HG02798 (cell line): ENCODE measurements at regions not wholly inside any gene's neighbourhood (a gene's known extent, or its start where the extent isn't known, plus 50 kb on each side); places are given as distances from the start of the nearest gene placed in this dataset.

ENCODE experiments used
- ATAC-seq: cut with Tn5 transposase; IDR thresholded peaks from one replicate; pipeline ENCODE4 v1.9.1; 2021; ENCODE audit warnings: mild to moderate bottlenecking; ENCODE audit not compliant: unreplicated experiment, poor library complexity

DNA sequence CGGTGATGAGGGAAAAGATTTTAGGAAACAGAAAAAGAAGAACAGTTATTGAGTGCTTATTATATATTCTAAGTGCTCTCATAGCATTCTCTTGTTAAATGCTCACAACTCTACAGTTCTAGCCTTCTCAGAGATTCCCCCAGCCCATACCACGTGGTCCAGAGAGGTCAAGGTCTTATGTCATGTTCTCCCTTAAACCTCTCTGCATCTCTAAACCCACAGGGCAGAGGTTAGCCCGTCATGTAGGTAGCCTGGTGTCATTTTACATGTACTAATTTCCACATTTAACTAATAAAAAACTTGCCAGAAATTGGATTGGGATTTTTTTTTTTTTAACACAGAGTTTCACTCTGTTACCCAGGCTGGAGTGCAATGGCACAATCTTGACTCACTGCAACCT, 178.0 kb downstream of the CEMIP2 start:
- no peak for ATAC-seq

GRCh38 chr9:71589612-71590011, 178.7 kb downstream of the CEMIP2 start:
- no peak for ATAC-seq

DNA sequence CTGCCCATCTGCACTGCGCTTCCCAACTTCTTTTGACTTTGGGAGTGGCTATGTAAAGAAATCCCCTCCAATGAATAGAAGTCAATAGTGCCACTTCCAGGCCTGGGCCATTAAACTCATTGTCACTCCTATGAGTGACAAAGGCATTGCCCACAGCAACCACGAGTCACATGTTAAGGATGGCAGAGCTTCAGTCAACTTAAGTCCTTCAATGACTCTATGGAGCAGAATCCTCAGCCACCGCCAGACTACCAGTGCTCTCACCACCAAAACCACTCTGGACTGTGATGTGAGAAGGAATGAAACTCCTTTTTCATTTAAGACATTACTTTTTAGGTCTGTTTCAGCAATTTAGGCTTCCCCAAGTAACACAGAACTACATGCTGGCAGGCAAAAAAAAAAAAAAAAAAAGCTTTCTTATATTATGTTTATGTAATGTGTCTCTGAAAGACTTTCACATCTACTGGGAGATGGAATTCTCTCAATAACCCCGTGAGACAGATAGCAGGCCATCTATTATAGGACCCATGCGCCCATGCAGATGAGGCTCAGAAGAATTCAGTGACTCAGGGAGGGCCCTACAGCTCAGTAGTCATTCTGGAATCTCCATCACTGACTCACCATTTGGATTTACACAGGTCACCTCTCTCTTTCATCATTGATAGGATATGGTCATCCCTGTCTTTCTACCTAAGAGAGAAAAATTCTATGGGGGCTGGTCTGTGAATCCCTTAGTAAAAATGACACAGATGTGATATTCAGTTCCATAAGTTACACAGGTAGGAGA, 180.5 kb downstream of the CEMIP2 start:
- no peak for ATAC-seq

DNA sequence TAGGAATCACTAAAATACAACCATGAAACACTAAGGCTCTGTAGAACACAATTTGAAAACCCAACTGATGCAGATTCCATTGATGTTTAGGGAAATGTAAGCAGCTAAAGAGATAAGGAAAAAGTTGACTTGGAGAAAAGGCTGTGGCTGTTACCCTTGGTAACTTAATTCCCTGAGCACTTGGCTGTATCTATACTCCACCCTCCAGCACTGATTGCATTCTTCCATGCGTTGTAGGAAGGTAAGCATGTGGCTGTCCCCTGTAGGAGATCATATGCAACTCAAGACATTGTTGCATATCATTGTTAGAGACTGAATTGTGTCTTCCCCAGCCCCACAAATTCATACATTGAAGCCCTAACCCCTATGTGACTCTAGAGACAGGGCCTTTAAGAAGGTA, 184.5 kb downstream of the CEMIP2 start:
- ATAC-seq, result no peak

DNA sequence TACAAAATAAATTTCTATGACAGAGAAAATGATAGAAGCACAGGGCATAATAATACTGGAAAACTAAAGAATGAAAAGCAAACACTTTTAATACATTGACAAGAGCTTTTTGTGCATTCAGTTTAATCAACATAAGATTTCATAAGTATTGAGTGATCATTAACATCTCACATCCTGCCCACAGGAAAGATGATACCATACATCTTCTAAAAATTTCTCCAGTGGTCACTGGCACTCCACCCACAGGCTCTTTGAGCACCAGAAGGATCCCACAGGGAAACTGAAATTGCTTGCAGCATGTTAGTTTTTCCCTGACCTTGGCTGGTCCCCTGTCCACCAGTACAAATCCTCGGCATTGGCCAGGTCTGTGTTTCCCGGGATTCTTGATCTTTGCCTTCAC, 186.0 kb downstream of the CEMIP2 start:
- no peak for ATAC-seq

DNA sequence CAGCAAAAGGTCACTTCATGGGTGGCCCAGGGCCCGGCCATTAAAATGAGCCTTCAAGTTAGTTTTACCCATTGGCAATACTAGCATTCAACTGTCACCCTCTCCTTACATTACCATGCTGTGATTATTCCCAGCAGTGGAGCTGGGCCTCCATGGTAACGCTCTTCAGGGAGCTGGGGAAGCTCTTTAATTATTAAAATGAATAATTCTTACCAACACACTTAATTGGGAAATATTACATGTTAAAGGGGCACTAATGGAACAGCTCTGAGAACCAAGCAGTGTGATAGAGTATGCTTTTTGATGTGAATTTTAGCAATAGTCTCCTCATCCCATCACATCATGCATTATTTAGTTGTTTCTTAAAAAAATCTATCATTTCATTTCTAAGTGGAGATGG, 187.2 kb downstream of the CEMIP2 start:
- ATAC-seq, result no peak

GRCh38 chr9:71571186-71571585, 197.1 kb downstream of the CEMIP2 start:
- no peak for ATAC-seq

DNA sequence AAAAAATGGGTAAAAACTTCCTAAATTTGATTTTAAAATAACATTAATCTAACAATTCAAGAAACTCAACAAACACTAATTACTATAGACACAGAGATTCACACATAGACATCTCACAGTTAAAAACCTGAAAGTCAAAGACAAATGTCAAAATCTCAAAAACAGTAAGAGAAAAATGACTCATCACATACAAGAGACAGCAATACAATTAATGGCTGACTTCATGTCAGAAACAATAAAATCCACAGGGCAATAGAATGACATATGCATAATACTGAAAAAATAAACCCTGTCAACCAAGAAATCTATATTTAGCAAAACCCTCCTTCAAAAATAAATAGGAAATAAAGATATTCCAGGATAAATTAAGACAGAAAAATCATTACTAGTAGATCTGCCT, 200.4 kb downstream of the CEMIP2 start:
- ATAC-seq, result no peak

DNA sequence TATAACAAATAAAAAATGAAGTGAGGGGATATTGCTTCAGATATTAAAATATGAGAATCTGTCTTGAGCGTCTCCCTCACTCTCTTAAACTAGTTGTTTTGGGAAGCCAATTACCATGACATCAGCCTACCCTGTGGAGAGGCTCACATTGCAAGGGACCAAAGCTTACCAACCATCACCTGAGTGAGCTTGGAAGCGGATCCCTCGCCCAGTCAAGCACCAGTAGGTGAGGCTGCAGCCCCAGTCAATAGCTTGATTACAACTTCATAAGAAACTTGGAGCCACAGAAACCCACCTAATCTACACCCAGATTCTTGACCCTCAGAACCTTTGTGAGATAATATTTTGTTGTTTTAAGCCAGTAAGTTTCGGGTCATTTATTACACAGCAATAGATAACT, 206.2 kb downstream of the CEMIP2 start:
- no peak for ATAC-seq

DNA sequence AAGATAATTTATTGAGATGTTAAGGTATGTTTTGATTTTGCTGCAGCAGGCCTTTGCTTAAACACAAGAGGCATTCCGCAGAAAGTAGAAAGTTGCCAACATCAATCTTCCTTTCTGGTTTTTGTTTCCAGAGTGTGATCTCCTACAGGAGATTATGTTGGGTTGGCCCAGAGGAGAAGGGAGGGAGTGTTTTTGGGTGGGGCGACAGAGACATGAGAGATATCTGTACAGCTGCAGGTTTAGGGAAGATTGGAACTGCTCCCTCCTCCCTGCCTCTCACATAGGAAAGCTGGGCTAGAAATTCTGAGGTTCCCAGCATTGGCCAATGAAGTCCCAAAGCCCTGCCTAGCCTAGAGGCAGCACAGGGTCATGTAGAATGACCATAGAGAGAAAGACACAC, 211.0 kb downstream of the CEMIP2 start:
- ATAC-seq, result no peak

GRCh38 chr9:71552480-71552879, 215.8 kb downstream of the CEMIP2 start:
- ATAC-seq, result no peak

DNA sequence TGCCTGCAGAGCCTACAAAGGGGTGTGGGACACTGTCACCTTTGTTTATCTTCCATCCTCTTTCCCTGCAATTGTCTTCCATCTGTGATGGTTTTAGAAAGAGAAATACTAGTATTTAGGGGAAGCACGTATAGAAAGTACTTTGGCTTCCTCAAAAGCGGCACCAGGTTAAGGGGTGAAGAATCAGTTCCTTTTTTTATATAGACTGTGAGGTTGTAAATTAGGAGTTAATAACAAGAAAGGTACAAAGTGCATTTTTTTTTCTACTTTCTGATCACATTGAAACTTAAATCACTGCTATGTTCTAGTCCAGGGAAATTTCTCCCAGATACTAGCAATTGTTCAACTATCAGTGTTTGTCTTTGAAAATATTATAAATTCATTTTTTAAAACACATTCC, 219.3 kb downstream of the CEMIP2 start:
- peak; percentile 85 for ATAC-seq

DNA sequence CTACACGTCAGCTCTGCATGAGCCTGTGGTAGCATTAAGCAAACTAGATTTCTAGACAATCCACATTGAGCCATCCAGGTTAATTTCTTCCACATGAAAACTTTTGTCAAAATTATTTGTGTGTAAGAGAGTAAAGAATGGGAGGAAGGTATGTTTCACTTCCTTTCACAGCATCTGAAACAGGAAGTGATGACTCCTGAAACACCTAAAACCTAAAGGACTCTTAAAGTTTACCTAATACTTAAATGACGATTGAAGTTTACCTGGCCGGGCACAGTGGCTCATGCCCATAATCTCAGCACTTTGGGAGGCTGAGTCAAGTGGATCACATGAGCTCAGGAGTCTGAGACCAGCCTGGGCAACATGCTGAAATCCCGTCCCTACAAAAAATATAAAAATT, 223.8 kb downstream of the CEMIP2 start:
- ATAC-seq, result no peak

GRCh38 chr9:71541436-71541835, 226.9 kb downstream of the CEMIP2 start:
- ATAC-seq, result no peak

DNA sequence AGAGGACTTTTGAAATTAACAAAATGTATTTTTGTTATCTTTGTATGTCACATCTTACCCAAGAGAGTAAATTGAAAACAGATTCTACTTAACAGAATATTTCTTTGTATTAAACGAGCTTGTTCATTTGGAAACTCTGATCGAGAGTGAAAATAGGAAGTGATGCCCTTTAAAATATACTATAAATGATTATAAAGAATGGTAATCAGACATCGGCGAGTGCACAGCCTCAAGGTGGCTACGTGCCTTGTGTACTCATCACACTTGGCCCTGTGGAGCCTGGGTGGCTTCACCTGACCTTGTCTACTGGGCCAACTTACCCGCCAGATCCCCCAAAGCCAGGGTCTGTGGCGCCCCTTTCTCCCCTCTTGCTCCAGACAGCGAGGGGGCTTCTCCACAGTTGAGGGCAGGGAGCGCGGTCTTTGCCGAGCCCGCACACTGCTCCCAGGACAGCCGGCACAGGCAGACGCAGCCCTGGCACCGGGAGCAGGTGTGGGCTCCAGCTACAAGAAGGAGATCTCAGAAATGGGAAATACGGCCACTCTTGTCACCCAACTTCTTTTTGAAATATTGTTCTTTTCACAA, 243.2 kb downstream of the CEMIP2 start:
- peak; percentile 44 for ATAC-seq

- ATAC-seq, result no peak
Observed at GRCh38 chr9:71524516-71524915, 243.8 kb downstream of the CEMIP2 start.

DNA sequence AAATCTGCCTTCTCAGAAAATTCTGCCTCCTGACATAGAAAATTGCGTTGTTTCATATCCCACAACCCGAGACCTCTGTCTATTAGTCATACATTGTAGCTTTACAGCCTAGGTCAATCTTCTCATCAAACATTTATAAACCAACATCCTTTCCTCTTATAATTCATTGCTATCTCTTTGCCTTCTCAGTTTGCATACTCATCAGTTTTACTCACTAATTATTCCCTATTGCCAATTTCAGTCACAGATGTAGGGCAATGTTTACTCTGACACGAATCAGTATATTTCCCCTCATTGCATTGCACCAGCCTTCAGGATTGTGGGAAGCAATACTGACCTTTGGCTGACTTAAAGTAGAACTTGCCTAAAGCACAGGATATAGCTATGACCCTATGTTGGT, 247.2 kb downstream of the CEMIP2 start:
- ATAC-seq, result no peak

GRCh38 chr9:71519098-71519696, 249.1 kb downstream of the CEMIP2 start:
- no peak for ATAC-seq

DNA sequence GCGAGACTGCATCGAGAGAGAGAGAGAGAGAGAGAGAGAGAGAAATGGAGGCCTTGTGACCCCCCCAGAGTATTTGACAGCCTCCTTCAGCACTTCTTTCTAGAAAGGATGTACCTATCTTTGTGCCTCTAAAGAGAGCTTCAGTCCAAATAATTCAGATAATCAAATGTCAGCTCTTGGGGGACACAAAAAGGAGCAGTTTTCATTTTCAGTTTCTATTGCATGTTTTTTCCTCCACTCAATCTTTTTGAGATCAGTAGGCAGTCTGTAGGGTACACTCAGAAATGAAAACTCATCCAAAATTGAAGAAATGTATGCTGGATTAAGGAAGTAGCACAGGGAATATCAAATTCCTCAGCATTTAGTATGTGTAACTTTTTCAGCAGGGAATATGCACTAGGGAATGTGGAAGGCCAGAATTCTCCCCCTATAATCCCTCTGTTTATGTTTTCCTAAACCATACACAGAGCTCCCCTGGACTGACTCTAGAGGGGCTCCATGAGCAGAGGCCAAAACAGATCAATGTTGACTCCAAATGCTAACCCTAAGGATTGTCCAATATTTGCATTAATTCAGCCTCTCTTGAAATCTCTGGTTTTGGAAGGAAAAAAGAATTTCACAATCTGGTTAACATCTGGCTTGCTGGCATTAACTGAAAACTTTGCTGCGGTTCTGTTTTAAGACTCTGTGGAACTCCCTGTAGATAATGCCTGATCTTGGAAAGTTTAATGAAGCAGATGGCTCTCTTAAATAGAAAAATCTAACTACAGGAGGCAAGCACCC, 250.1 kb downstream of the CEMIP2 start:
- no peak for ATAC-seq

- ATAC-seq, result no peak
Observed at GRCh38 chr9:71515626-71516025, 252.7 kb downstream of the CEMIP2 start.

- ATAC-seq, result no peak
Observed at GRCh38 chr9:71515107-71515506, 253.2 kb downstream of the CEMIP2 start.
